ENCODE measurements at regions not wholly inside any gene's neighbourhood (a gene's known extent, or its start where the extent isn't known, plus 50 kb on each side); places are given as distances from the start of the nearest gene placed in this dataset.

GRCh38 chr5:96058084-96058483, 96.4 kb upstream of the ELL2 start:
- no peak for DNase-seq

DNA sequence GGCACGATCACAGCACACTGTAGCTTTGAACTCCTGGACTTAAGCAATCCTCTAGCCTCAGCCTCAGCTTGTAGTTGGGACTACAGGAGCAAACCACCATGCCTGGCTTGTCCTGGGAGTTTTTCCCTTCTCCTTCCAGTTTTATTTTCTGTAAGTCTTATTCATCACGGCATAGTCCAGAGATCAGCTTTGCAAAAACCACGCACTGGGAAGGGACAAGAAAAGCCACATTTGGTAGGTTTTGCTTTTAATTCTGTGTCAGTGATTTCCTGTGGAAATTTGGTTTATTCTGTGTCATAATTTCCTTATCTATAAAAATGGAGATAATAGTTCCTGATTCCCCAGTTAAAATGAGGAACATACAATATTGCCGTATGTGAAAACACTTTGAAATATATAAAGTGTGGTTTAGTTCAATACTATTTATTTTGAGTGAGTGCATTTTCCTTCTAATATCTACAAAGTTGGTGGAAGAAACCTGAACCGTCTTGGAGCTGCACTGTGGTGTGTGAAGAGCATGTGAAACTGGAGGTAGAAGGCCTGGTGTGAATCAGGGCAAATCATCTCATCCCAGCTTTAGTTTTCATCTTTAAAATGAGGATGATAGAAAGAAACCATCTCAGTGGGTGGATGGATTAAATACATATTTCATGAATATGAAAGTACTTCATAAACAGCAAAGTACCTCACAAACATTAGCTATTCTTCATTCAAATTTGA, 92.8 kb upstream of the ELL2 start:
- DNase-seq, result no peak

GRCh38 chr5:96053063-96053735, 91.5 kb upstream of the ELL2 start:
- no peak for DNase-seq

GRCh38 chr5:96052374-96052773, 90.7 kb upstream of the ELL2 start:
- DNase-seq, result no peak

GRCh38 chr5:96051401-96051830, 89.8 kb upstream of the ELL2 start:
- no peak for DNase-seq

- DNase-seq, result no peak
Observed at GRCh38 chr5:96050273-96050880, 88.7 kb upstream of the ELL2 start.

DNA sequence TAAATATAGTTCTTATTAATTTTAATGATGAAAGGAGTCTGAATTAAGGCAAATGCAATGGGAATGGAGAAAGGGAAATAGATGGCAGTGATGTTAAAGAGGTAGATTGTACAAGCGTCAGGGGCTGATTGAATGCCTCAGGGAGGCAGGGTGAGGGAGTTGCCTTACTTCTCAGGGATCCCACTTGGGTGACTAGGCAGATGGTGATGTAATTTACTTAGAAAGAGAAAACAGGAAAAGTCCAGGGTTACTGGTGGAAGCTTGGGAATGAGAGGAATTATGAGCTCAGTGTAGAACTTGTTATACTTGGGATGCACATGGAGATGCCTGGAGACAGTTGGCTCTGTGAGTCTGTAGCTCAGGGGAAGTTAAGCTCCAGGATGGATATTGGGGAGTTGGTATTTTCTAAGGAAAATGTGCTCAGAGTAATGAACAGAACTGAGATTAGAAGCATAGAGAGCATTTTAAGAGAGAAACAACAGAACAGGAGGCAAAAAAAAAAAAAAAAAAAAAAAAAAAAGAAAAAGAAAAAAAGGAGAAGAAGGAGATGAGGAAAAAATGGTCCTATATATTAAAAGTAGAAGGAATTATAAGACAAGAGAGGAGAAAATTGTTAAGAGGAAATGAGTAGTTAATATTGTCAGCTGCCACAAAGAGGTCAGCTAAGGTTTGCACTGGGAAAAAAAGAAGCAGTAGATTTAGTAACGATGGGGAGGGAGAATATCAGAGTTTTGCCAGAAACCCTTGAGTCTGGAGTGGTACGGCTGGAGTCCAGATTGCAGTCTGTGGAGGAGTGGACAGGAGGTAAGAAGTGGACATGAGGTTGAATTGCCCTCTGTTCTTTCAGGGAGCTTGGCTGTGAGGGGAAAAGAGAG, 88.0 kb upstream of the ELL2 start:
- DNase-seq, result peak; percentile 24

DNA sequence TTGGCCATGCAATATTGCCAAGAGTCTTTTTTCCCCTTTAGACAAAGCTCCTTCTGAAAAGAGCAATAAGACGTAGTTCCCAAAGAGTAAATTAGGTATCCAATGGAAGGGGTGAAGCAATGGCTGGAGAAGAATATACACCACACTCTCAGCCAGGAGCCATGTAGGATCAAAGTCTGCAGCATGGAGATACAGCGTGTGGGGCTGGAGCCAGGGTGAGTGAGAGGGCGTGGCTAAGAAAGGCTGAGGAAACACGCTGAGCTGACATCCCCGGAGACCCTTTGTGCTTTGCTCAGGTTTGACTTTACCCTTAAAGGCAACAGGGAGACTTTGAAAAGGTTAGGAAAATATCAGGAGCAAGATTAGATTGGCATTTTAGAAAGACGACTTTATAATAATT, 87.1 kb upstream of the ELL2 start:
- DNase-seq, result peak; percentile 33

DNA sequence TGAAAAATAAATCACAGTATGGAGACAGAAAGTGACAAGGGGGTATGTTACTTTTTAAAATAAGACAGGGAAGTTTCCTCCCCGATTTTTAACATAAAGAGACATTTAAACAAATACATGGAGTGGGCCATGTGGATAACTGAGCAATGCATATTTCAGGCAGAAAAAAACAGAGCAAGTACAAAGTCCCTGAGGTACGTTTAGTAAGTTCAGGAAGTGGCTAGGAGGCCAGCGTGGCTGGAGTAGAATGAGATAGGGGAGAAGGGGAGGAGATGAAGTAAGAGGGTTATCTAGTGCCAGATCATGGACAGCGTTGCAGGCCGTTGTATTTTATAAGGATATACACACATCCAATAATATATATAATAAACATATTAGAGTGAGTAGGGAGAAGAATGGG, 84.2 kb upstream of the ELL2 start:
- no peak for DNase-seq

DNA sequence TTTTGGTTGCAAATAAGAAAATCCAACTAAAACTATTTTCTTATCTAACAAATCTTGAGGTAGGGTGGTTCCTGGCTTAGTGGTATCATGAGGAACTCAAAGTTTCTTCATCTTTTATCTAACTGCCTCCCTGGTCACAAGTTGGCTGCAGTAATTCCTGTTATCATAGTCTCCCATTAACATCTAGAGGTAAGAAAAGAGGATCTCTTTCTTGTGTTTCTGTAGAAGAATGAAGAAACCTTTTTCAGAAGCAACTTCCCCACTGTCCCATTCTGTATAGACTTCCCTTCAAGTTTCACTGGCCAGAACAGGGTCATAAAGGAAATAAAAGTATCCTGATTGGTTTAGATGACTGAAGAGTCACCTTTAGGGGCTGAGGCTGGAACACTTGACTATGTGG, 81.8 kb upstream of the ELL2 start:
- DNase-seq, result no peak

DNA sequence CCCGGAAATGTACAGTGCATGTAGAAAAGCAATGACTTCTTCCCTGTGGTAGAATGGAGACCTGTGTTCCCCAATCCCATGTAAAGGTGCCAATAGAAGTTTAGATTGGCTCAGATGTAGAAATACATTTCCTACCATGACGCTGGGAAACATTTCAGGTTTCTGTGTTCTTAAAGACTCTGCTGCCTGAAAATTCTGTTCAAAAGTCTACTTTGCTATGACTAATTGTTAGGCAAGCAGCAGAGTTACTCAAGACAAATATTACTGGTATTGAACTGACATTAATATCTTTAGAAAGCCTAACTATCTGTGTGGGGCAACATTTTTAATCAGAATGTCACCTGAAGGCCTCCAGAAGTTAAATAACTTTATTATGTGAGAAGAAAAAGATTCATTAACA, 75.5 kb upstream of the ELL2 start:
- no peak for DNase-seq

GRCh38 chr5:96036301-96036700, 74.7 kb upstream of the ELL2 start:
- DNase-seq, result no peak

GRCh38 chr5:96035796-96036195, 74.1 kb upstream of the ELL2 start:
- no peak for DNase-seq

DNA sequence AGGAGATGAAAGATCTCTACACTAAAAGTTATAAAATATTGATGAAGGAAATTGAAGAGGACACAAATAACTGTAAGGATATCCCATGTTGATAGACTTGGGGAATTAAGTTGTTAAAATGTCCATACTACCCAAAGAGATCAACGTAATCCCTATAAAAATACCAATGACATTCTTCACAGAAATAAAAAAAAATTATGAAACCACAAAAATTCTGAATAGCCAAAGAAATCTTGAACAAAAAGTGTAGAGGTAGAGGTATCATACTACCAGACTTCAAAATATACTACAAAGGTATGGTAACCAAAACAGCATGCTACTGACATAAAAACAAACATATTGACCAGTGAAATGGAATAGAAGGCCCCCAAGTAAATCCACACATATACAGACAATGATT, 71.5 kb upstream of the ELL2 start:
- no peak for DNase-seq

DNA sequence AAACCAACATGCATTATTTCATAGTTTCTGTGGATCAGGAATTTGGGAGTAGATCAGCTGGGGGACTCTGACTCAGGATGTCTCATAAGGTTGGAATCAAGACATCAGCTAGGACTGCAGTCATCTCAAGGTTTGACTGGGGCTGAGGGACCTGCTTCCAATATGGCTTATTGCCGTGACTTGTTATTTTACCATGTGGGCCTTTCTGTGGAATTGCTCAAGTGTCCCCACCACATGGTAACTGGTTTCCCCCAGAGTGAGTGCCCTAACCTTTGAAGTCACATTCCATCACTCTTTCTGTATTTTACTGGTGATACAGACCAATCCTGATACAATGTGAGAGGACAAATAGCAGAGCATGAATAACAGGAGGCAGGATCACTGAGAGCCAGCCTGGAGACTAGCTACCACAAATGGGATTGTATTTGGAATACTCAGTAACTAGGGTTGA, 70.2 kb upstream of the ELL2 start:
- DNase-seq, result no peak

DNA sequence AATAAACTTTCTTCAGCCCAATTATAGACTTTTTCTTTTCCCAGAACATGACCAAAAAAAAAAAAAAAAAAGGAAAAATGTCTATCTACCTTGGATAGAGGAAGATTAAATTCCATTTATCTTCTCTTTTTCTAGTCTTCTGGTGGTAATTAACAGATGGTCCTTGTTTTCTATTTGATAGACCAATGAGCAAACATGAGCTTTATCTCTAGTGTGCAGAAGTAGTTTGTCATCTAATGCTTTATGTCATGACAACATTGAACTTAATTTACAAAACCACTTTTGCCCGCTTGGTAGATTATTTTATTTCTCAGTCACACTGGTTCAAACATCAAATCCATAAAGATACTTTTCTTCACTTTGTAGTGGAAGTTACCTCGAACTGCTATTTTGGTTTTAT, 69.5 kb upstream of the ELL2 start:
- no peak for DNase-seq

DNA sequence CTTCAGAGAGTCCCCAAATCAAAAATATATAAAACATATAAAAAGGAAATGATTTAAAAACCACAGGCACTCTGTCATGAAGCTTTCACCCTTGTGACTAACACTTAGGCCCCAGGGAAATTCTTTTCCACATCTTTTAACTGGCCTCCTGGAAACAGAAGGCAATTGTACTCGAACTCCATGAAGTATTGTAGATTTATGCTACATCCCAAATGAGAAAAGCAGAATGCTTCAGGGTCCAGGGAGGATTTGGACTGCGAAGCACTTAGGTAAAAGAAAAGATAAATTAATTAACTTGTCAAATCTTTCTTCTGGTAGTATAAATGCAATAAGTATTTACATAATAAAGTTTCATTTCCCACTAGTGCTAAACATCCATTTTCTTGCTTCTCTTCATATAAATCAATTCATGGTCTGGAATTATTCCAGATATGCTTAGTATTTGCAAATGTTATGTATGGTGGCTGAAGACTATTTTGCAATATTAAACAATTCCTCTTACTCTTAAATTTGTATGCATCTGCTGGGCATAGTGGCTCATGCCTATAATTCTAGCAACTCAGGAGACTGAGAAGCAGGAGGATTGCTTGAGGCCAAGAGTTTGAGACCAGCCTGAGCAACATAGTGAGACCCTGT, 64.9 kb upstream of the ELL2 start:
- no peak for DNase-seq

DNA sequence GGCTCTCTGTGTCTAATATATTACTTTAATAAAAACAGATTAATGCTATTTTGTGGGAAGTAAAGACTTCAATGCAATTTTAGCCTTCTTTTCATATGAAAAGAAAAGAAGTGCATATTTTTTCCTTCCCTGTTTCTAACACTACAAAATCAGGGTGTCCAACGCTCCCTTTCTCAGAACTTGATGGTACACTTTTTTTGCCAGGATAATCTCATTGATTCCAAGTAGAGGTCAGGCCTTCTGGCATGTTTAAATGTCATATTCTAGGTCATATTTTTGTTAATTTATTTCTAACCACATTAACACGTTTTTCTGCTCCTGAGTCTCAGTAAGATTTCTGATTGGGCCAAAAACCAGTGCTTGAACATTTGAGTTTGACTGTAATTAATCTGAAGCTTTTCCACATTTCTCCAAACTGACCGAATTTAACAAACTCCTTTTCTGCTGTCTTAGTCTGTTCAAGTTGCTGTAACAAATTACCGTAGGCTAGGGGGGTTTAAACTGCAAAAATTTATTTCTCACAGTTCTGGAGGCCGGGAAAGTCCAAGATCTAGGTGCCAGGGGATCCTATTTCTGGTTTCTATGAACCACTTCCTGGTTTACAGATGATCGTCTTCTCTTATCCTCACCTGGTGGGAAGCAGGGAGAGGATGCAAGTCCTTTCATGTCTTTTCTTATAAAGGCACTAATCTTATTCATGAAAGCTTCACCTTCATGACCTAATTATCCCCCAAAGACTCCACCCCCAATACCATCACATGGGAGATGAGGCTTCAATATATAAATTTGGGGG, 63.2 kb upstream of the ELL2 start:
- no peak for DNase-seq

- DNase-seq, result no peak
Observed at GRCh38 chr5:96023518-96023917, 61.9 kb upstream of the ELL2 start.

- no peak for DNase-seq
Observed at GRCh38 chr5:96022971-96023370, 61.3 kb upstream of the ELL2 start.

GRCh38 chr5:96017951-96018350, 56.3 kb upstream of the ELL2 start:
- DNase-seq, result peak; percentile 77

DNA sequence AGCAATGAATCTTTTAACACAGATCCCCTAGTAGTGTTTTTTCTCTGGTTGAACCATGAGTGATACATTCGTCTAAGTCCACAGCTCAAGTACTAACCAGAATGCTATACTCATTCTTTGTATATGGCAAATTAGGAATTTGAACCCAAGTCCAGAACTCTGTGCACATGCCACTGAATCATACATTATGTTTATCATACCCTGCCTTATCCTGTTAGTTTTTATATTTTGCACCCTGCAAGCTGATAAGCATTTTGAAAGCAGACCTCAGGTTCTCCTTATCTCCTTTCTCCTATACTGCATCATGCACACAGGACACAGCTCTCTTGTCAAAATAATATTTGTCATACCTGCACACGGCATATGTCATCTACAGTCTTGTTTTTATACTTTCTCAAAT, 54.6 kb upstream of the ELL2 start:
- DNase-seq, result no peak
